ENCODE measurements at regions not wholly inside any gene's neighbourhood (a gene's known extent, or its start where the extent isn't known, plus 50 kb on each side); places are given as distances from the start of the nearest gene placed in this dataset.

DNA sequence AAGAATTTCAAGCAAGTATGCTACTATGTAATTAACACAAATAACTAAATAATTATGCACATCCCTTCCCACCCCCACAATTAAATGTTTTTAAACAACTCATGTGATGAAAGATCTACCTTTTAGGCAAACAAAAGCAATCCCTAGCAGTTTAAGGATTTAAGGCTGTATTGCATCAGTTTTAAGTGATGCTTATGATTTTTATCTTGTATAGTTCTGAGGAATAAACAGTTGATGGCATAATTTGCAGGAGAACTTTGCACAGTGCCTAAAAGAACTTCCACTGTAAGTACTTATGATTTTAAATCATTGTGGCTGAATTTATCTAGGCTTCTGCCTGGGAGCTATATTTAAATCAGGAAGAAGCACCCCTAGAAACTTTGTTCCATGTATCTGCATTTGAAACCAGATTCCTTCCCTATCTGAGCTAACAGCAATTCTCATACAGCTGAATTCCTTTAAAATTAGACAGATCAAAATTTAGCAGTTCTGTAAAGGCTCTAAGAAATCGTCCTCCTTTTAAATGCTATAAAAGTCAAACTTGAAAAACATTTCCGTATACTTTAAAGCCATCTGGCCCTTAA, 388.6 kb downstream of the BCAT1 start:
- H3K27me3 ChIP-seq, result no peaks in the 10 kb centered on the region
- peak overlapping the region; percentile 76 to 92 (median 84) for H3K27ac ChIP-seq
- no peaks in the 10 kb centered on the region for H3K36me3 ChIP-seq
- 19 to 27% methylated on average over 2 of the region's 2 CpGs for WGBS, 2 donors
- H3K4me1 ChIP-seq, result peaks cover 0 to 23% (median 14%) of the 10 kb centered on the region in 4 donors
- H3K9me3 ChIP-seq, result no peaks in the 10 kb centered on the region
- peak overlapping the region in 3 of 4 donors; percentile 61 to 76 (median 62) for H3K4me3 ChIP-seq
- ATAC-seq (ENCODE audit: low FRiP score in 2 of 2) (no peak), DNase-seq (no peak)
- TF ChIP-seq POLR2A (IDR thresholded peaks at IDR 0.05) (no peak), POLR2AphosphoS5 (IDR thresholded peaks at IDR 0.05) (no peak), EP300 (IDR thresholded peaks at IDR 0.05) (no peak)
- TF ChIP-seq, protein P1, sequence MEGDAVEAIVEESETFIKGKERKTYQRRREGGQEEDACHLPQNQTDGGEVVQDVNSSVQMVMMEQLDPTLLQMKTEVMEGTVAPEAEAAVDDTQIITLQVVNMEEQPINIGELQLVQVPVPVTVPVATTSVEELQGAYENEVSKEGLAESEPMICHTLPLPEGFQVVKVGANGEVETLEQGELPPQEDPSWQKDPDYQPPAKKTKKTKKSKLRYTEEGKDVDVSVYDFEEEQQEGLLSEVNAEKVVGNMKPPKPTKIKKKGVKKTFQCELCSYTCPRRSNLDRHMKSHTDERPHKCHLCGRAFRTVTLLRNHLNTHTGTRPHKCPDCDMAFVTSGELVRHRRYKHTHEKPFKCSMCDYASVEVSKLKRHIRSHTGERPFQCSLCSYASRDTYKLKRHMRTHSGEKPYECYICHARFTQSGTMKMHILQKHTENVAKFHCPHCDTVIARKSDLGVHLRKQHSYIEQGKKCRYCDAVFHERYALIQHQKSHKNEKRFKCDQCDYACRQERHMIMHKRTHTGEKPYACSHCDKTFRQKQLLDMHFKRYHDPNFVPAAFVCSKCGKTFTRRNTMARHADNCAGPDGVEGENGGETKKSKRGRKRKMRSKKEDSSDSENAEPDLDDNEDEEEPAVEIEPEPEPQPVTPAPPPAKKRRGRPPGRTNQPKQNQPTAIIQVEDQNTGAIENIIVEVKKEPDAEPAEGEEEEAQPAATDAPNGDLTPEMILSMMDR (IDR thresholded peaks at IDR 0.05), result no peak

DNA sequence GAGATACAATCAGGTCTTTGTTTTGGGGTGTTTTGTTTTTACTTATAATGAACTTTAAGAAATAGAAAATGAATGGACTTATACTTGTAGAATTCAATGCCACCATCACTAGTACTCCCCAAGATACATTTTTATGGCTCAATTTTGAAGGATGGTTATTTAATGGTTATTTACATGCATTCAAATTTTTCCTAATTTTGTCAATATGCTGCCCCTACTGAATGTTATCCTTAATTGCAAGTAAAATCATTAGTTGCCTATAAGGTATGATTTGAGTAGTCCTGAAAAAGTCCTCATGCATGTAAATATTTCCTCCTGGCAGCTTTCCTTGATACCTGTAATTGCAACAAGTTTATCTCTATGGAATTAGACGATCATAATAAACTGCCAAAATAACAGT, 391.2 kb downstream of the BCAT1 start:
- ATAC-seq (ENCODE audit: low FRiP score in 2 of 2) (no peak), DNase-seq (no peak)
- no peak overlapping the region for H3K27ac ChIP-seq
- H3K4me3 ChIP-seq, result no peak overlapping the region
- no peaks in the 10 kb centered on the region for H3K9me3 ChIP-seq
- no peaks in the 10 kb centered on the region for H3K27me3 ChIP-seq
- WGBS, 2 donors, result 70 to 84% methylated on average over 1 of the region's 1 CpG
- H3K4me1 ChIP-seq, result peaks cover 0 to 11% (median 7%) of the 10 kb centered on the region in 4 donors
- no peaks in the 10 kb centered on the region for H3K36me3 ChIP-seq
- TF ChIP-seq POLR2AphosphoS5 (IDR thresholded peaks at IDR 0.05) (no peak), EP300 (IDR thresholded peaks at IDR 0.05) (no peak), POLR2A (IDR thresholded peaks at IDR 0.05) (no peak)
- TF ChIP-seq, protein P1 (IDR thresholded peaks at IDR 0.05), result no peak

DNA sequence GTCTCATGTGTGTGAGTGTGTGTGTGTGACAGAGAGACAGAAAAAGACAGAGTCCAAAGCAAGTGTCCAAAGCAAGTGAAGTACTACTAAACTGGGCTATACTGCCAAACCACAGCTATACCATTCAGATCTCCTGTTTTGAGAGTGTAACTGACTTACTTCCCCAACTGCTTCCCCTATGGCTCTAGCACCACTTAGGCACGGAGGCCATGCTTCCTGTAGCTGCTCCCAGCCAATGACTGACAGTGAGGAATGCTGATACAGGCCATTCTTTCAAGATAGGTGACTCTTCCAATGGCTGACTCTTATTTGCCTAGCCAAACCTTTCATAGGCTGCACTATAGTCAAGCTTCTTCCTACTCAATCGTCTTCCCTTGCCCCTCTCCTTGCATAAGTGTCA, 393.2 kb downstream of the BCAT1 start:
- Histone ChIP-seq H3K36me3 (no peaks in the 10 kb centered on the region), H3K9me3 (no peaks in the 10 kb centered on the region), H3K4me3 (no peak overlapping the region), H3K27me3 (no peaks in the 10 kb centered on the region), H3K27ac (no peak overlapping the region), H3K4me1 (peaks cover 2 to 8% (median 6%) of the 10 kb centered on the region in 4 donors)
- DNase-seq (no peak), ATAC-seq (ENCODE audit: low FRiP score in 2 of 2) (peak in 1 of 2 donors; percentile 24)
- TF ChIP-seq EP300 (IDR thresholded peaks at IDR 0.05) (no peak), POLR2A (IDR thresholded peaks at IDR 0.05) (no peak), POLR2AphosphoS5 (IDR thresholded peaks at IDR 0.05) (no peak)
- TF ChIP-seq, protein P1 (IDR thresholded peaks at IDR 0.05), result no peak
- 59 to 63% methylated on average over 2 of the region's 2 CpGs for WGBS, 2 donors

DNA sequence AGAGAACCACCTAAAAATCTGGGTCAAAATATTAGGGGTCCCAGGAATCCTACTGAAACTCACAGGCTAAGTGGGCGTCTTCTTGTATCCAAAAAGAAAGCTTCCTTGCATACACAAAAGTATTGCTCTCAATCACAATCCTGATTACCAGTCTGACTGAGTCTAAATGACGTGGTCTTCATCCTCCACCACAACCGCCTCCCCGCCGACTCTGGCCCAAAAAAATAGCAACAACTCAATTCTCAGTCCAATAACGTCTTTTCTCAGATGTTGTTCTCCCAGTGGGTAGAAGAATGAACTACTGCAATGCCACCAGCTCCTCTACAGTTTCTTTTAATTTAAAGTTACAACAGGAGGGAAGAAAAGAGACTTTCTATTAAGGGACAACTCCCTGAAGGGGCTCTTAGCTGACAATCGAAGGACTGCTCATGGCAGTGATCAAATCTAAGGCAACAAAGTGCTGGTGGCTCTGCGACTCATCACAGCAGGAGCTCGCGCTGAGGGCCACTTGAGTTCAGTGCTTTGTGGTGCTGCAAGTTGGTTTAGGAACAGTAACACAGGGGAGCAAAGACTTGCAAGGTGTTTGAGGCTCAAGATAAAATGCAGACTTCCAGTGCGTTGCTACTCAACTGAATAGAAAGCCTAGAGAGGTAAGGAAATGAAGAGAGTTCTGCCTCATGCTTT, 394.1 kb downstream of the BCAT1 start:
- Histone ChIP-seq H3K36me3 (no peaks in the 10 kb centered on the region), H3K4me3 (no peak overlapping the region), H3K9me3 (no peaks in the 10 kb centered on the region), H3K27ac (no peak overlapping the region), H3K27me3 (no peaks in the 10 kb centered on the region), H3K4me1 (peaks cover 0 to 4% (median 0%) of the 10 kb centered on the region in 4 donors)
- ATAC-seq (ENCODE audit: low FRiP score in 2 of 2) (no peak), DNase-seq (peak in 1 of 2 donors; percentile 24)
- TF ChIP-seq, protein P1 (IDR thresholded peaks at IDR 0.05), result no peak
- TF ChIP-seq POLR2AphosphoS5 (IDR thresholded peaks at IDR 0.05) (no peak), EP300 (IDR thresholded peaks at IDR 0.05) (no peak), POLR2A (IDR thresholded peaks at IDR 0.05) (no peak)
- 80 to 86% methylated on average over 11 of the region's 11 CpGs for WGBS, 2 donors

Data from upper lobe of left lung (tissue), 6 donors.